ENCODE measurements at regions not wholly inside any gene's neighbourhood (a gene's known extent, or its start where the extent isn't known, plus 50 kb on each side); places are given as distances from the start of the nearest gene placed in this dataset.

- no peaks in the 10 kb centered on the region for H3K4me1 ChIP-seq (ENCODE audit: control insufficient read depth in 1 of 2, insufficient read depth in 2 of 2, low read length in 2 of 2)
- H3K36me3 ChIP-seq (ENCODE audit: control insufficient read depth in 1 of 2, insufficient read depth in 2 of 2, low read length in 2 of 2), result no peaks in the 10 kb centered on the region
- H3K27me3 ChIP-seq (ENCODE audit: low read depth, low read length), result no peaks in the 10 kb centered on the region
- no peak overlapping the region for H3K4me3 ChIP-seq (ENCODE audit: low read depth in 1 of 2, low read length in 2 of 2)
- no peak overlapping the region for H3K27ac ChIP-seq (ENCODE audit: low read length)
- no peaks in the 10 kb centered on the region for H3K9me3 ChIP-seq (ENCODE audit: control insufficient read depth in 1 of 2, low read length in 2 of 2)
These were observed 224.9 kb upstream of the NFE2L3 start for GRCh38 chr7:25926891-25927625.

- Histone ChIP-seq H3K27ac (ENCODE audit: low read length) (no peak overlapping the region), H3K36me3 (ENCODE audit: control insufficient read depth in 1 of 2, insufficient read depth in 2 of 2, low read length in 2 of 2) (no peaks in the 10 kb centered on the region), H3K4me3 (ENCODE audit: low read depth in 1 of 2, low read length in 2 of 2) (no peak overlapping the region), H3K4me1 (ENCODE audit: control insufficient read depth in 1 of 2, insufficient read depth in 2 of 2, low read length in 2 of 2) (no peaks in the 10 kb centered on the region), H3K9me3 (ENCODE audit: control insufficient read depth in 1 of 2, low read length in 2 of 2) (no peaks in the 10 kb centered on the region), H3K27me3 (ENCODE audit: low read depth, low read length) (no peaks in the 10 kb centered on the region)
These were observed 224.4 kb upstream of the NFE2L3 start for GRCh38 chr7:25927626-25927978.

GRCh38 chr7:25928549-25929330 is 223.3 kb upstream of the NFE2L3 start:
- Histone ChIP-seq H3K9me3 (ENCODE audit: control insufficient read depth in 1 of 2, low read length in 2 of 2) (peaks cover 0 to under 1% of the 10 kb centered on the region in 2 donors), H3K4me1 (ENCODE audit: control insufficient read depth in 1 of 2, insufficient read depth in 2 of 2, low read length in 2 of 2) (no peaks in the 10 kb centered on the region), H3K36me3 (ENCODE audit: control insufficient read depth in 1 of 2, insufficient read depth in 2 of 2, low read length in 2 of 2) (no peaks in the 10 kb centered on the region), H3K4me3 (ENCODE audit: low read depth in 1 of 2, low read length in 2 of 2) (no peak overlapping the region), H3K27ac (ENCODE audit: low read length) (no peak overlapping the region), H3K27me3 (ENCODE audit: low read depth, low read length) (no peaks in the 10 kb centered on the region)

GRCh38 chr7:25929448-25929847 is 222.6 kb upstream of the NFE2L3 start:
- peaks cover 5 to 6% of the 10 kb centered on the region in 2 donors for H3K9me3 ChIP-seq (ENCODE audit: control insufficient read depth in 1 of 2, low read length in 2 of 2)

GRCh38 chr7:25930492-25931048 is 221.4 kb upstream of the NFE2L3 start:
- H3K36me3 ChIP-seq (ENCODE audit: control insufficient read depth in 1 of 2, insufficient read depth in 2 of 2, low read length in 2 of 2), result no peaks in the 10 kb centered on the region
- no peak overlapping the region for H3K27ac ChIP-seq (ENCODE audit: low read length)
- H3K4me3 ChIP-seq (ENCODE audit: low read depth in 1 of 2, low read length in 2 of 2), result no peak overlapping the region
- peaks cover 5 to 7% of the 10 kb centered on the region in 2 donors for H3K9me3 ChIP-seq (ENCODE audit: control insufficient read depth in 1 of 2, low read length in 2 of 2)
- H3K27me3 ChIP-seq (ENCODE audit: low read depth, low read length), result no peaks in the 10 kb centered on the region
- no peaks in the 10 kb centered on the region for H3K4me1 ChIP-seq (ENCODE audit: control insufficient read depth in 1 of 2, insufficient read depth in 2 of 2, low read length in 2 of 2)

More at GRCh38 chr7:25929448-25929847, 222.6 kb upstream of the NFE2L3 start:
- Histone ChIP-seq H3K27me3 (ENCODE audit: low read depth, low read length) (no peaks in the 10 kb centered on the region), H3K4me1 (ENCODE audit: control insufficient read depth in 1 of 2, insufficient read depth in 2 of 2, low read length in 2 of 2) (no peaks in the 10 kb centered on the region), H3K36me3 (ENCODE audit: control insufficient read depth in 1 of 2, insufficient read depth in 2 of 2, low read length in 2 of 2) (no peaks in the 10 kb centered on the region), H3K27ac (ENCODE audit: low read length) (no peak overlapping the region), H3K4me3 (ENCODE audit: low read depth in 1 of 2, low read length in 2 of 2) (no peak overlapping the region)

- H3K9me3 ChIP-seq (ENCODE audit: control insufficient read depth in 1 of 2, low read length in 2 of 2), result peaks cover 5 to 7% of the 10 kb centered on the region in 2 donors
- no peaks in the 10 kb centered on the region for H3K4me1 ChIP-seq (ENCODE audit: control insufficient read depth in 1 of 2, insufficient read depth in 2 of 2, low read length in 2 of 2)
- H3K27ac ChIP-seq (ENCODE audit: low read length), result no peak overlapping the region
- H3K27me3 ChIP-seq (ENCODE audit: low read depth, low read length), result no peaks in the 10 kb centered on the region
- no peaks in the 10 kb centered on the region for H3K36me3 ChIP-seq (ENCODE audit: control insufficient read depth in 1 of 2, insufficient read depth in 2 of 2, low read length in 2 of 2)
- H3K4me3 ChIP-seq (ENCODE audit: low read depth in 1 of 2, low read length in 2 of 2), result no peak overlapping the region
These were observed 220.8 kb upstream of the NFE2L3 start for GRCh38 chr7:25931156-25931555.

- H3K36me3 ChIP-seq (ENCODE audit: control insufficient read depth in 1 of 2, insufficient read depth in 2 of 2, low read length in 2 of 2), result no peaks in the 10 kb centered on the region
- H3K27me3 ChIP-seq (ENCODE audit: low read depth, low read length), result no peaks in the 10 kb centered on the region
- no peak overlapping the region for H3K4me3 ChIP-seq (ENCODE audit: low read depth in 1 of 2, low read length in 2 of 2)
These were observed 218.1 kb upstream of the NFE2L3 start for GRCh38 chr7:25933921-25934320.

GRCh38 chr7:25940086-25940906 is 211.7 kb upstream of the NFE2L3 start:
- Histone ChIP-seq H3K9me3 (ENCODE audit: control insufficient read depth in 1 of 2, low read length in 2 of 2) (peaks cover 0 to 3% of the 10 kb centered on the region in 2 donors), H3K27me3 (ENCODE audit: low read depth, low read length) (no peaks in the 10 kb centered on the region), H3K36me3 (ENCODE audit: control insufficient read depth in 1 of 2, insufficient read depth in 2 of 2, low read length in 2 of 2) (no peaks in the 10 kb centered on the region), H3K4me3 (ENCODE audit: low read depth in 1 of 2, low read length in 2 of 2) (no peak overlapping the region), H3K27ac (ENCODE audit: low read length) (no peak overlapping the region), H3K4me1 (ENCODE audit: control insufficient read depth in 1 of 2, insufficient read depth in 2 of 2, low read length in 2 of 2) (no peaks in the 10 kb centered on the region)

More at GRCh38 chr7:25933921-25934320, 218.1 kb upstream of the NFE2L3 start:
- Histone ChIP-seq H3K27ac (ENCODE audit: low read length) (no peak overlapping the region), H3K4me1 (ENCODE audit: control insufficient read depth in 1 of 2, insufficient read depth in 2 of 2, low read length in 2 of 2) (no peaks in the 10 kb centered on the region), H3K9me3 (ENCODE audit: control insufficient read depth in 1 of 2, low read length in 2 of 2) (peaks cover 5 to 10% of the 10 kb centered on the region in 2 donors)

- Histone ChIP-seq H3K4me1 (ENCODE audit: control insufficient read depth in 1 of 2, insufficient read depth in 2 of 2, low read length in 2 of 2) (peaks cover 0 to 6% of the 10 kb centered on the region in 2 donors), H3K36me3 (ENCODE audit: control insufficient read depth in 1 of 2, insufficient read depth in 2 of 2, low read length in 2 of 2) (no peaks in the 10 kb centered on the region), H3K27ac (ENCODE audit: low read length) (no peak overlapping the region), H3K4me3 (ENCODE audit: low read depth in 1 of 2, low read length in 2 of 2) (no peak overlapping the region), H3K9me3 (ENCODE audit: control insufficient read depth in 1 of 2, low read length in 2 of 2) (no peaks in the 10 kb centered on the region), H3K27me3 (ENCODE audit: low read depth, low read length) (peaks cover under 1% of the 10 kb centered on the region)
These were observed 207.1 kb upstream of the NFE2L3 start for GRCh38 chr7:25944777-25945515.

- peaks cover 4% of the 10 kb centered on the region for H3K27me3 ChIP-seq (ENCODE audit: low read depth, low read length)
- no peaks in the 10 kb centered on the region for H3K9me3 ChIP-seq (ENCODE audit: control insufficient read depth in 1 of 2, low read length in 2 of 2)
- no peak overlapping the region for H3K4me3 ChIP-seq (ENCODE audit: low read depth in 1 of 2, low read length in 2 of 2)
- no peaks in the 10 kb centered on the region for H3K36me3 ChIP-seq (ENCODE audit: control insufficient read depth in 1 of 2, insufficient read depth in 2 of 2, low read length in 2 of 2)
- no peak overlapping the region for H3K27ac ChIP-seq (ENCODE audit: low read length)
- peaks cover 0 to 13% of the 10 kb centered on the region in 2 donors for H3K4me1 ChIP-seq (ENCODE audit: control insufficient read depth in 1 of 2, insufficient read depth in 2 of 2, low read length in 2 of 2)
These were observed 206.4 kb upstream of the NFE2L3 start for GRCh38 chr7:25945608-25946007.

All from muscle layer of duodenum (tissue), 2 donors.